ENCODE measurements at regions not wholly inside any gene's neighbourhood (a gene's known extent, or its start where the extent isn't known, plus 50 kb on each side); places are given as distances from the start of the nearest gene placed in this dataset.

GRCh38 chr2:133712369-133712768 is 144.1 kb upstream of the NCKAP5 start (continued):
- TF ChIP-seq REST (IDR thresholded peaks at IDR 0.05; ENCODE audit: unreplicated experiment) (no peak), ZNF114 (CRISPR knock-in tag; IDR thresholded peaks at IDR 0.05) (no peak), POLR2AphosphoS5 (IDR thresholded peaks at IDR 0.05; ENCODE audit: low read depth) (no peak), JUNB (IDR thresholded peaks at IDR 0.05; ENCODE audit: unreplicated experiment) (no peak)

DNA sequence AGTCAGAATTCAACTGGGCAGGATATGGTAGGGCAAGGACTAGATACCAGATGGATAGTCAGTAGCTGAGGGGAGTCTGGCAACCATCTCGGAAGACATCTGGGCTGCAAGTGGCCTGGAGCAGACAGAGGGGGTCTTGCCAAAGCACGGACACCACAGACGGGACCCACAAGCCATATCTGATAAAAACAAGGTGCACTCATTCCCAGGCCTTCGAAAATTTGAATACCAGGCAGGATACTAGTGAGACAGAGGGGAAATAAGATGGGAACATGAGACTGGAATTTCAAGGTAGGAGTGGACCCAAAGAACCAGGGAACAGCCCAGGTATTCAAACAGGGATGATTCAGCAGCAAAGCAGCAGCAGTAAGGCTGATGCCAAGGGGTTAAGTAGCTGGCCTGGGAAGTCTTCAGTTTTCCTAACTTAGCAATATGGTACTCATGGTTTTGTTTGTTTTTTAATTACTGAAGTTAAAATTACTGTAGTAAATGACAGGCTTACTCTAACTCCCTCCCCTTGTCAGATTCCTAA is 144.9 kb upstream of the NCKAP5 start:
- no peaks in the 10 kb centered on the region for H3K4me1 ChIP-seq (ENCODE audit: insufficient read depth)
- H3K4me3 ChIP-seq = no peak overlapping the region
- no peaks in the 10 kb centered on the region for H4K20me1 ChIP-seq (replicated peaks; ENCODE audit: insufficient read depth)
- no peaks in the 10 kb centered on the region; the same call in 1 of the 2 replicates for H3K36me3 ChIP-seq (ENCODE audit: insufficient read depth)
- H3K9me2 ChIP-seq (ENCODE audit: insufficient read depth) = peaks cover 10% of the 10 kb centered on the region; the same call in 1 of the 2 replicates
- H3F3A ChIP-seq (replicated peaks; ENCODE audit: low read depth) = no peaks in the 10 kb centered on the region
- H2AFZ ChIP-seq = no peak overlapping the region
- H3K27me3 ChIP-seq (ENCODE audit: insufficient read depth) = no peaks in the 10 kb centered on the region
- Mint-ChIP-seq H3K4me3 (no peak overlapping the region), H3K27me3 (ENCODE audit: insufficient read depth, low read depth, poor library complexity) (peaks cover 4% of the 10 kb centered on the region), H3K4me1 (peaks cover 13% of the 10 kb centered on the region), H3K9me3 (peaks cover 5% of the 10 kb centered on the region), H3K36me3 (ENCODE audit: low read depth) (peaks cover 4% of the 10 kb centered on the region; the same call in 2 of the 3 replicates), H3K27ac (no peak overlapping the region)
- no peaks in the 10 kb centered on the region for H3K79me2 ChIP-seq (replicated peaks; ENCODE audit: insufficient read depth)
- DNase-seq (ENCODE audit: low spot score) (no peak), ATAC-seq (no peak)
- no peak overlapping the region for H3K27ac ChIP-seq (ENCODE audit: low read depth)
- no peak overlapping the region for H3K4me2 ChIP-seq
- TF ChIP-seq NANOG (IDR thresholded peaks at IDR 0.05; ENCODE audit: borderline replicate concordance) (no peak), ZNF462 (CRISPR knock-in tag; IDR thresholded peaks at IDR 0.05) (no peak), ZNF114 (CRISPR knock-in tag; IDR thresholded peaks at IDR 0.05) (no peak), EZH2 (IDR thresholded peaks at IDR 0.05; ENCODE audit: low read depth, unreplicated experiment) (no peak), EZH2phosphoT487 (IDR thresholded peaks at IDR 0.05; ENCODE audit: unreplicated experiment) (no peak)

All from GM23338 (cell line).